Right lobe of liver (tissue), 4 donors: ENCODE measurements at regions not wholly inside any gene's neighbourhood (a gene's known extent, or its start where the extent isn't known, plus 50 kb on each side); places are given as distances from the start of the nearest gene placed in this dataset.

ENCODE experiments used
- CTCF ChIP-seq, 4 donors: fragments of 200-600 bp in 3 of 4; fragments of 450-650 bp in 1 of 4; IDR thresholded peaks; one replicate each; pipeline versions ENCODE4 v1.5.1 to v1.8.0; 2016 to 2022; ENCODE audit warnings: antibody characterized with exemption in 4 of 4, mild to moderate bottlenecking in 2 of 4
- POLR2A ChIP-seq: fragments of 450-650 bp; IDR thresholded peaks from one replicate; pipeline ENCODE4 v1.6.1; 2017; ENCODE audit warnings: antibody characterized with exemption, mild to moderate bottlenecking
- donor health status: DM: no; HTN: no; CAD: no.
- donor health status: DM: no; HTN: no; CAD: no.
- donor health status: DM: no; HTN: yes; CAD: no.

DNA sequence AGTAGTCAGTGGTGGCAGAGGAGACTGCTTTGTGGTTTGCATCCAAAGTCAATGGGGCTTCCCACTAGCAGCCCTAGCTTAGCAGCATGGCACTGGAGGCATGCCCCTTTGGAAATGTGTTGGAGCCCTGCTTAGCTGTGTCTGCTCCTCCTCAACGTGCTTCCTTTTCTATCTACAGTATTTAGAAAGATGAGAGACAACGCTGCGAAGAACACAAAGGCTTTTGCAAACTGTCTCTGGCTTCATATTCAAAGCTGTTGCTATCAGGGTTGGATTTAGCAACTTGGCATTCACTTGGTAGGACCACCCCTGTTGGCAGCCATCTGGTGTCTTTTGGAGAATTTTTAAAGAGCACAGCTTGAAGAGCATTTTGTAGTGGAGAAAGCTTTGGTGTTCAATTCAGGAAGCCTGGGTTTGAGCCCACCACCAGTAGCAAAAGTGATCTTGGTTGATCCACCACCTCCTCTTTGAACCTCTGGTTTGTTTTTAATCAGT lies 82.1 kb upstream of the CCDC196 start:
- no peak for TF ChIP-seq CTCF (IDR thresholded peaks at IDR 0.05)
- no peak for TF ChIP-seq POLR2A
